ENCODE measurements at regions not wholly inside any gene's neighbourhood (a gene's known extent, or its start where the extent isn't known, plus 50 kb on each side); places are given as distances from the start of the nearest gene placed in this dataset.

DNA sequence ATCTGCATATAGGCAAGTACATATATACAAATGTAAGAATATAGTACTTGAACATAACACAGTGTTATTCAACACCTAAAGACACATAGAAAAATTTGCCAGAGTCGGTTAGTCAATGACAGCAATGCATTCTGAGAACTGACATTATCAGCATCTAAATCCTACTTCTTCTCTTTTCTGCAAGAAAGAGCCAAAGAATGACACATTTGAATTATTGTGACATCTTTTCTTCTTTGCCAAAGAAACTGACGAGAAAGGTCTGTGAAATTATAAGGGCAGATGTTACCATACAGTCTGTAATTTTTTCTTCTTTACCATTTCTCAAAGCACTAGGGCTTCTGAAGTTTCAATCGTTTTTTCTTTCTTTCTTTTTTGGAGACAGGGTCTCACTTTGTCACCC is 350.9 kb upstream of the NBEA start:
- dilution Hi-C loops (cut with HindIII; ENCODE audit: low sequenced_read_pairs, unreplicated experiment): no loop called here
- POLR2A ChIA-PET (ENCODE audit: unreplicated experiment): no interaction called here
- Histone ChIP-seq H3K23ac (ENCODE audit: low read depth, low read length) (no peak overlapping the region), H2BK120ac (ENCODE audit: low read depth, low read length) (no peak overlapping the region), H3K14ac (replicated peaks; ENCODE audit: low read depth, low read length) (no peak overlapping the region), H3K4ac (ENCODE audit: low read depth, low read length) (no peak overlapping the region), H2AK9ac (replicated peaks; ENCODE audit: low read depth, low read length, poor library complexity) (no peak overlapping the region), H2AK5ac (ENCODE audit: low read depth, low read length) (no peak overlapping the region), H3K9me3 (ENCODE audit: control insufficient read depth, insufficient read depth, low read length) (no peaks in the 10 kb centered on the region), H3K9ac (ENCODE audit: low read depth, low read length) (no peak overlapping the region), H3K4me3 (ENCODE audit: insufficient read depth, low read depth, low read length) (no peak overlapping the region), H2BK5ac (ENCODE audit: low read depth, low read length, poor library complexity, severe bottlenecking) (no peak overlapping the region), H4K91ac (ENCODE audit: insufficient read depth, low read depth, low read length) (no peak overlapping the region), H3K27ac (ENCODE audit: insufficient read depth, low read length) (no peak overlapping the region), H4K8ac (ENCODE audit: low read depth in 2 of 2, low read length in 2 of 2) (no peak overlapping the region), H3K9me1 (ENCODE audit: insufficient read depth, low read length) (no peaks in the 10 kb centered on the region), H2BK15ac (ENCODE audit: low read depth, low read length) (no peak overlapping the region), H3K56ac (ENCODE audit: extremely low read depth, insufficient read depth, low read length) (no peak overlapping the region), H3K4me2 (ENCODE audit: low read depth, low read length) (no peak overlapping the region), H2BK20ac (ENCODE audit: low read depth, low read length) (no peak overlapping the region), H3K36me3 (ENCODE audit: control insufficient read depth, insufficient read depth, low read length) (no peaks in the 10 kb centered on the region), H4K20me1 (ENCODE audit: insufficient read depth, low read length) (no peaks in the 10 kb centered on the region), H3K4me1 (ENCODE audit: control insufficient read depth, insufficient read depth, low read length) (no peaks in the 10 kb centered on the region), H2AFZ (replicated peaks; ENCODE audit: low read length, poor library complexity) (no peak overlapping the region), H3K79me1 (ENCODE audit: low read depth in 1 of 2, low read length in 2 of 2) (no peaks in the 10 kb centered on the region), H3K27me3 (ENCODE audit: control insufficient read depth, insufficient read depth, low read length) (no peaks in the 10 kb centered on the region), H3K18ac (ENCODE audit: low read depth, low read length) (no peak overlapping the region), H4K5ac (ENCODE audit: low read depth, low read length) (no peak overlapping the region)
- WGBS, 2 experiments (ENCODE audit: extremely low coverage in 2 of 2, insufficient read length in 1 of 2): 20% methylated on average over 1 of the region's 3 CpGs; no CpG with 5 or more reads in 1 of the 2 experiments
- no peak for DNase-seq
- in situ Hi-C loops (cut with MboI; ENCODE audit: low sequenced_read_pairs): no loop called here
- no peak for TF ChIP-seq RCOR1 (IDR thresholded peaks at IDR 0.05; ENCODE audit: insufficient replicate concordance, low read length)
- no peak for ATAC-seq (ENCODE audit: low read depth)
- CTCF ChIA-PET: no interaction called here
- BruUV-seq (replicated peaks): no TSS peak
- intact Hi-C loops (cut with micrococcal nuclease): no loop called here

Data from IMR-90 (cell line).